Endothelial cell of umbilical vein (primary cell): ENCODE measurements at regions not wholly inside any gene's neighbourhood (a gene's known extent, or its start where the extent isn't known, plus 50 kb on each side); places are given as distances from the start of the nearest gene placed in this dataset.

Source experiments
- CTCF ChIP-seq, 2 donors: IDR thresholded peaks; 1 replicate in 1 of 2; 2 replicates in 1 of 2; pipeline ENCODE4 v1.5.1; 2011; ENCODE audit warnings: low read length in 2 of 2, mild to moderate bottlenecking in 2 of 2, moderate library complexity in 2 of 2, control low read depth in 1 of 2, inconsistent platforms in 1 of 2, low read depth in 1 of 2; ENCODE audit not compliant: insufficient read depth in 1 of 2; ENCODE audit errors: extremely low read depth in 1 of 2
- EZH2 ChIP-seq: IDR thresholded peaks from 2 replicates; pipeline ENCODE4 v1.6.1; 2012; ENCODE audit warnings: borderline replicate concordance, low read depth, mild to moderate bottlenecking, moderate library complexity, low read length, inconsistent platforms; ENCODE audit not compliant: severe bottlenecking
- GATA2 ChIP-seq: IDR thresholded peaks from 2 replicates; pipeline ENCODE4 v1.7.0; 2011; ENCODE audit warnings: low read depth, mild to moderate bottlenecking, moderate library complexity, mixed read lengths, low read length; ENCODE audit not compliant: insufficient read length, insufficient read depth
- POLR2A ChIP-seq: IDR thresholded peaks from 2 replicates; pipeline ENCODE4 v1.6.1; 2012; ENCODE audit warnings: low read depth, mild to moderate bottlenecking, control low read depth, low read length
- POLR2AphosphoS5 ChIP-seq: IDR thresholded peaks from 2 replicates; pipeline ENCODE4 v1.6.1; 2012; ENCODE audit warnings: low read depth, mild to moderate bottlenecking, control low read depth, low read length, moderate library complexity; ENCODE audit not compliant: insufficient read depth

DNA sequence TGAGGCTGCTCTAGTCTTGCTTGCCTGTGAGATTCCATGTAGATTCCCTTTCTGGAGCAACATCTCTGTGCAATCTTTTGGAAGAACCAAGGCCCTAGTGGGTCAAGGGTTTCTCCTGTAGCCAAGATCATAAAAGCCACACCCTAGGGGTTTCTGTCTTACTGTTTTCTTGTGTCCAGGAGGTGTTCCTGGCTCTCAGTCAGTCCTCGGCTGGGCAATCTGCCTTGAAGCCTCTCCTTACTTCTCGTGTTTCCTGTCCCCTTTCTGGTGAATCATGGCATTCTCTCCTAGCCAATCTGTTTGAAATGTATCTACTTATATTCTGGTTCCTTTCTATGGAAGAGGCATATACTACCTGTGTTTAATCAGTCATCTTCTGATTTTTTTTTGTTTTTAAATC, 484.8 kb upstream of the UBE2E3 start:
- TF ChIP-seq POLR2AphosphoS5 (no peak), POLR2A (no peak), CTCF (IDR thresholded peaks at IDR 0.05; ENCODE audit: extremely low read depth in 1 of 2, insufficient read depth in 1 of 2, low read depth in 1 of 2, low read length in 2 of 2) (no peak), EZH2 (no peak), GATA2 (no peak)
